ENCODE measurements at regions not wholly inside any gene's neighbourhood (a gene's known extent, or its start where the extent isn't known, plus 50 kb on each side); places are given as distances from the start of the nearest gene placed in this dataset.

DNA sequence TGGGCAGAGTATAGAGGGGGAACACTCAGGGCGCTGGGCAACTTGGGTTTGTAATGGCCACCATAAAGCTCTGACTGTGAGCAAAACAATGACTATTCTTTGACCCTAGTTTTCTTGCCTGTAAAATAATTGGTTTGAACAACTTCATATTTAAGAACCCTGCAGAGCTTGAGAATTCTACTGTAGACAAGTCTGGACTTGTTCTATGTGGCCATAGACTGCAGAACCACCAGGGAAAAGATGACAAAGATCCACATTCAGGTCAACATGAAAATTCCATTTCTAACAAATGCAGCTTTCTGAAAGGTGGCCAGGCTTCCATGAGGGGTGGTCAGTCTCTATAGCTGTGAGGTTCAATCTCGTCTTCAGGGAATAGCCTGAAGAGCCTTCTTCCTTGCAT is 239.4 kb upstream of the LRRN1 start:
- TF ChIP-seq EP300 (IDR thresholded peaks at IDR 0.05), result no peak
- TF ChIP-seq, protein P1, sequence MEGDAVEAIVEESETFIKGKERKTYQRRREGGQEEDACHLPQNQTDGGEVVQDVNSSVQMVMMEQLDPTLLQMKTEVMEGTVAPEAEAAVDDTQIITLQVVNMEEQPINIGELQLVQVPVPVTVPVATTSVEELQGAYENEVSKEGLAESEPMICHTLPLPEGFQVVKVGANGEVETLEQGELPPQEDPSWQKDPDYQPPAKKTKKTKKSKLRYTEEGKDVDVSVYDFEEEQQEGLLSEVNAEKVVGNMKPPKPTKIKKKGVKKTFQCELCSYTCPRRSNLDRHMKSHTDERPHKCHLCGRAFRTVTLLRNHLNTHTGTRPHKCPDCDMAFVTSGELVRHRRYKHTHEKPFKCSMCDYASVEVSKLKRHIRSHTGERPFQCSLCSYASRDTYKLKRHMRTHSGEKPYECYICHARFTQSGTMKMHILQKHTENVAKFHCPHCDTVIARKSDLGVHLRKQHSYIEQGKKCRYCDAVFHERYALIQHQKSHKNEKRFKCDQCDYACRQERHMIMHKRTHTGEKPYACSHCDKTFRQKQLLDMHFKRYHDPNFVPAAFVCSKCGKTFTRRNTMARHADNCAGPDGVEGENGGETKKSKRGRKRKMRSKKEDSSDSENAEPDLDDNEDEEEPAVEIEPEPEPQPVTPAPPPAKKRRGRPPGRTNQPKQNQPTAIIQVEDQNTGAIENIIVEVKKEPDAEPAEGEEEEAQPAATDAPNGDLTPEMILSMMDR (IDR thresholded peaks at IDR 0.05), result no peak
- no peak for TF ChIP-seq POLR2AphosphoS5 (IDR thresholded peaks at IDR 0.05)
